ENCODE measurements at regions not wholly inside any gene's neighbourhood (a gene's known extent, or its start where the extent isn't known, plus 50 kb on each side); places are given as distances from the start of the nearest gene placed in this dataset.

GRCh38 chr6:165733489-165733791 is 70.4 kb upstream of the PDE10A start:
- TF ChIP-seq, protein P1, sequence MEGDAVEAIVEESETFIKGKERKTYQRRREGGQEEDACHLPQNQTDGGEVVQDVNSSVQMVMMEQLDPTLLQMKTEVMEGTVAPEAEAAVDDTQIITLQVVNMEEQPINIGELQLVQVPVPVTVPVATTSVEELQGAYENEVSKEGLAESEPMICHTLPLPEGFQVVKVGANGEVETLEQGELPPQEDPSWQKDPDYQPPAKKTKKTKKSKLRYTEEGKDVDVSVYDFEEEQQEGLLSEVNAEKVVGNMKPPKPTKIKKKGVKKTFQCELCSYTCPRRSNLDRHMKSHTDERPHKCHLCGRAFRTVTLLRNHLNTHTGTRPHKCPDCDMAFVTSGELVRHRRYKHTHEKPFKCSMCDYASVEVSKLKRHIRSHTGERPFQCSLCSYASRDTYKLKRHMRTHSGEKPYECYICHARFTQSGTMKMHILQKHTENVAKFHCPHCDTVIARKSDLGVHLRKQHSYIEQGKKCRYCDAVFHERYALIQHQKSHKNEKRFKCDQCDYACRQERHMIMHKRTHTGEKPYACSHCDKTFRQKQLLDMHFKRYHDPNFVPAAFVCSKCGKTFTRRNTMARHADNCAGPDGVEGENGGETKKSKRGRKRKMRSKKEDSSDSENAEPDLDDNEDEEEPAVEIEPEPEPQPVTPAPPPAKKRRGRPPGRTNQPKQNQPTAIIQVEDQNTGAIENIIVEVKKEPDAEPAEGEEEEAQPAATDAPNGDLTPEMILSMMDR (IDR thresholded peaks at IDR 0.05) = no peak
- peaks cover 34% of the 10 kb centered on the region for H3K4me1 Mint-ChIP-seq
- H3K4me3 Mint-ChIP-seq = peak overlapping the region; percentile 22
- H3K36me3 Mint-ChIP-seq (ENCODE audit: low read depth) = no peaks in the 10 kb centered on the region
- H3K27me3 Mint-ChIP-seq (ENCODE audit: low read depth, poor library complexity) = peaks cover 24% of the 10 kb centered on the region
- peaks cover 11% of the 10 kb centered on the region for H3K9me3 Mint-ChIP-seq
- no peak overlapping the region for H3K27ac Mint-ChIP-seq
- no peak for DNase-seq

DNA sequence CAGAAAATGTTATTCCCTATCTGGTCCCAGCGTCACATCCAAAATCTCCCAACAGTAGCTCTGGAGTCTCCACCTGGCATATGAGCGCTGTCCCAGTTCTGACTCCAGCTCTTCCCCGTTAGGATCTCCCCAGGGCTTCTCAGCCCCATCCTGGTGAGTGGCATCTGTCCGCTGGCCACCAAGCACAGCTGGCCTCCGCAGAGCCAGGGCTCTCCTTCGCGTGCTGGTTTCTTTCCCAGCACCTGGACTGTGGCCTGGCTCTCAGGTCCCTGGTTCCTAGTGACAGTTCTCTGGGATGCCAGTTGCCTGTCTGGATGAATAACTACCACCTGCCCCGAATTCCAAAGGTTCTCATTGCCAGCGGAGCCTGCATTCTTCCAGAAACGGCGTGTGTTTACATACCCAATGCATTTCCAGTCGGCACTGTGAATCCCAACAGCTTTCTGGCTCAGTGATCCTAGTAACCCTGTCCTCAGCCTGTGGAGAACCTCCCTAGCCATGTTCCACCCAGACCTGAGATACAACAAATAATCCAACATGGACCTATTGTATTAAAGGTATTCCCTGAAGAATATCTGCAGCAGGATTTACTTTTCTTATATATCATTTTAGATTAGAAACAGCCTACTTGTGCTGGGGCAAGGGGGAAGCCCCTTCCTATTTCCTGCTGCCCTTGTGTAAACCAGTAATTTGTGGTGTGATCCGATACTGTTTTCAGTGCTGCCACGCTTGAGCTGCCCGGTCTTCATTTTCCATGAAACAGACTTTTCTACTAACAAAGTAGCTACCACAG is 69.9 kb upstream of the PDE10A start:
- Mint-ChIP-seq H3K27ac (peak overlapping the region; percentile 72), H3K36me3 (ENCODE audit: low read depth) (no peaks in the 10 kb centered on the region), H3K27me3 (ENCODE audit: low read depth, poor library complexity) (peaks cover 24% of the 10 kb centered on the region), H3K9me3 (peaks cover 11% of the 10 kb centered on the region), H3K4me3 (peak overlapping the region; percentile 22), H3K4me1 (peaks cover 40% of the 10 kb centered on the region)
- TF ChIP-seq, protein P1 (IDR thresholded peaks at IDR 0.05) = no peak
- peak; percentile 27 for DNase-seq

DNA sequence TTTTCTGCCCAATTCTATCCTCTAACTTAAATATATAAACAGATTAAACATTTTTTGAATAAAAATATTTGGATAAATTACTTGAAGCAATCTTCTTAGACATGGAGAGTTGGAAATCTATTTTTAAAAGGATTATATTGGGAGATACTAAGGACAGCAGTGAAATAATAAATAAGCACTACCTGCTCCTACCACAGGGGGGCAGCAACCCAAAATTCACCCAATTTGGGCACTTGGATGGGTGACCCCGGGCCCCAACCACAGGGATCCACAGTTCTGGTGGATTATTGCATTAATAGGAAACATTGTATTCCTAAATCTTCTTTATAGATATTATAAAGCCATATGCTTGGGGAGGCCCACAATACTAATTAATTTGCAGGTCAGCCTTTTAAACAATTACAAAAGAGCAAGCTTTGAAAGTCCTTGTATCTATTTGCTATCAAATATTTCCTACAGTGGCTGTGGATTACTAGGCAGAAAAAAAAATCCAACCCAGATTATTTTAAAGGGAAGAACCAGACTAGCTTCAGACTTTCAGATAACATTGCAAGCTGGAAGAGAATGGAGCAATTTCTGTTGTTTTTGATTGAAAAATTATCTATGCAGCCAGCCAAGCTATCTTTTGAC is 66.4 kb upstream of the PDE10A start:
- Mint-ChIP-seq H3K4me1 (peaks cover 60% of the 10 kb centered on the region), H3K4me3 (no peak overlapping the region), H3K9me3 (no peaks in the 10 kb centered on the region), H3K27me3 (ENCODE audit: low read depth, poor library complexity) (peaks cover 20% of the 10 kb centered on the region), H3K36me3 (ENCODE audit: low read depth) (no peaks in the 10 kb centered on the region), H3K27ac (no peak overlapping the region)
- TF ChIP-seq, protein P1 (IDR thresholded peaks at IDR 0.05) = peak; percentile 87
- DNase-seq = peak; percentile 66

DNA sequence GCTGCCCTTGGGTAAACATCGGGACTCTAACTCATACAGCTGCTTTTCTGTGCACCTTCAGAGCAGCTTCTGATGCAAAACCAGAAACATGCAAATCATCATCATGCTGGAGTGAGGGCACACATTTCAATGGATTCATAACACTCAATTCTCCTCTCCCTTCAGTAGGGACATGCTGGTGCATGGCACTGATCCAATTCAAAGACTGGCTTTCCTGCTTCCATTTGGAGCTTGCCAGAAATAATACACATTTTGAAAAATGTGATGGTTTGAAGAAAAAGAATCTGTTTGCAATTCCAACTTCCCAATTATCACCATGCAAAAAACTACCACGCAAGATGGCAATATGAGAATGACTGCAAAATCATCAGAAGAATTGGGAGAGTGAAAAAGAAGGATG is 65.2 kb upstream of the PDE10A start:
- Mint-ChIP-seq H3K4me3 (no peak overlapping the region), H3K4me1 (peaks cover 51% of the 10 kb centered on the region), H3K27ac (no peak overlapping the region), H3K36me3 (ENCODE audit: low read depth) (no peaks in the 10 kb centered on the region), H3K9me3 (no peaks in the 10 kb centered on the region), H3K27me3 (ENCODE audit: low read depth, poor library complexity) (peaks cover 14% of the 10 kb centered on the region)
- TF ChIP-seq, protein P1 (IDR thresholded peaks at IDR 0.05) = no peak
- DNase-seq = no peak

GRCh38 chr6:165726965-165727381 is 63.9 kb upstream of the PDE10A start:
- peaks cover 14% of the 10 kb centered on the region for H3K27me3 Mint-ChIP-seq (ENCODE audit: low read depth, poor library complexity)
- peaks cover 38% of the 10 kb centered on the region for H3K4me1 Mint-ChIP-seq
- H3K4me3 Mint-ChIP-seq = no peak overlapping the region
- H3K27ac Mint-ChIP-seq = peak overlapping the region; percentile 69
- TF ChIP-seq, protein P1 (IDR thresholded peaks at IDR 0.05) = no peak
- H3K36me3 Mint-ChIP-seq (ENCODE audit: low read depth) = no peaks in the 10 kb centered on the region
- H3K9me3 Mint-ChIP-seq = no peaks in the 10 kb centered on the region
- DNase-seq = peak; percentile 45
